ENCODE measurements at regions not wholly inside any gene's neighbourhood (a gene's known extent, or its start where the extent isn't known, plus 50 kb on each side); places are given as distances from the start of the nearest gene placed in this dataset.

GRCh38 chr2:118349365-118349764 lies 261.1 kb downstream of the INSIG2 start:
- Histone ChIP-seq H3K27me3 (ENCODE audit: insufficient read depth, insufficient read length) (no peaks in the 10 kb centered on the region), H3K4me1 (ENCODE audit: insufficient read depth, insufficient read length) (no peaks in the 10 kb centered on the region), H3K9ac (ENCODE audit: insufficient read length, low read depth) (no peak overlapping the region), H3K9me3 (ENCODE audit: insufficient read depth, low read length) (no peaks in the 10 kb centered on the region), H3K4me3 (ENCODE audit: insufficient read length, low read depth) (no peak overlapping the region), H3K36me3 (ENCODE audit: insufficient read depth, insufficient read length, low read length) (no peaks in the 10 kb centered on the region)
- no peak for DNase-seq (ENCODE audit: low read depth, low spot score)
- TF ChIP-seq ZNF274 (IDR thresholded peaks at IDR 0.05; ENCODE audit: low read depth, low read length) (no peak), SUZ12 (IDR thresholded peaks at IDR 0.05; ENCODE audit: extremely low read depth, insufficient read depth, insufficient read length) (no peak), YY1 (IDR thresholded peaks at IDR 0.05; ENCODE audit: insufficient read depth, insufficient read length) (no peak)

DNA sequence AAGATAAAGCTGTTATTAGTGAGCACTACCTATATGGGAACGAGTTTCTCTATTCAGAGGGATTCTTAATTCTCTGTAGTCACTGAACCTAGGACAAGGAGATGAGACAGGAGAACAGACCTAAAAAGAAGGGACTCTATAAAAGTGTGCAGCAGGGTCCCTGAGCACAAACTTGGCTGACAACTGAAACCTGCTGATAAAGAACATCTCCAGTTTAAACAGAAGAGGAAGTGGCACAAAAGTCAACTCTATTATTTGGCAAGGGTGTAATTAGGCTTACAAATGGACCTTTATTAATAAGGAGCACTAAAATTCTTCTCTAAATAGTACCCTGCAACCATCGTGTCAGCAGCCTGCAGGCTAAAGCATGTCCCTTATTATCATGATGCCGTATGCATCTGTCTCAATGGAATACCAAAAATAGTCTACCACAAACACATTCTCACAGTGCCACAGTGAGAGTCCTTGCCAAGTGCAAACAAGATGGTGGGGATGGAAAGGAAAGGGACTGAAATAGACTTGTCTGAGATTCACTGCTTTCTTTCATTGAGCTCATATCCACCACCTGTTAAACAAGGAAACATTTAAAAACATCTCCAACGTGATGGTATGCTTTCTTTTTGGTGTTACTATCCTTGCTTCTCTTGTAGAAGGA lies 260.2 kb downstream of the INSIG2 start:
- Histone ChIP-seq H3K36me3 (ENCODE audit: insufficient read depth, insufficient read length, low read length) (no peaks in the 10 kb centered on the region), H3K9ac (ENCODE audit: insufficient read length, low read depth) (no peak overlapping the region), H3K27me3 (ENCODE audit: insufficient read depth, insufficient read length) (no peaks in the 10 kb centered on the region), H3K4me3 (ENCODE audit: insufficient read length, low read depth) (no peak overlapping the region), H3K4me1 (ENCODE audit: insufficient read depth, insufficient read length) (no peaks in the 10 kb centered on the region), H3K9me3 (ENCODE audit: insufficient read depth, low read length) (no peaks in the 10 kb centered on the region)
- TF ChIP-seq YY1 (IDR thresholded peaks at IDR 0.05; ENCODE audit: insufficient read depth, insufficient read length) (no peak), SUZ12 (IDR thresholded peaks at IDR 0.05; ENCODE audit: extremely low read depth, insufficient read depth, insufficient read length) (no peak), ZNF274 (IDR thresholded peaks at IDR 0.05; ENCODE audit: low read depth, low read length) (no peak)
- no peak for DNase-seq (ENCODE audit: low read depth, low spot score)

GRCh38 chr2:118345465-118345864 lies 257.2 kb downstream of the INSIG2 start:
- DNase-seq (ENCODE audit: low read depth, low spot score), result no peak
- H3K36me3 ChIP-seq (ENCODE audit: insufficient read depth, insufficient read length, low read length), result no peaks in the 10 kb centered on the region
- TF ChIP-seq SUZ12 (IDR thresholded peaks at IDR 0.05; ENCODE audit: extremely low read depth, insufficient read depth, insufficient read length), result no peak
- TF ChIP-seq ZNF274 (IDR thresholded peaks at IDR 0.05; ENCODE audit: low read depth, low read length), result no peak
- no peak for TF ChIP-seq YY1 (IDR thresholded peaks at IDR 0.05; ENCODE audit: insufficient read depth, insufficient read length)
- no peaks in the 10 kb centered on the region for H3K4me1 ChIP-seq (ENCODE audit: insufficient read depth, insufficient read length)
- no peak overlapping the region for H3K9ac ChIP-seq (ENCODE audit: insufficient read length, low read depth)
- no peaks in the 10 kb centered on the region for H3K27me3 ChIP-seq (ENCODE audit: insufficient read depth, insufficient read length)
- H3K4me3 ChIP-seq (ENCODE audit: insufficient read length, low read depth), result no peak overlapping the region
- no peaks in the 10 kb centered on the region for H3K9me3 ChIP-seq (ENCODE audit: insufficient read depth, low read length)

DNA sequence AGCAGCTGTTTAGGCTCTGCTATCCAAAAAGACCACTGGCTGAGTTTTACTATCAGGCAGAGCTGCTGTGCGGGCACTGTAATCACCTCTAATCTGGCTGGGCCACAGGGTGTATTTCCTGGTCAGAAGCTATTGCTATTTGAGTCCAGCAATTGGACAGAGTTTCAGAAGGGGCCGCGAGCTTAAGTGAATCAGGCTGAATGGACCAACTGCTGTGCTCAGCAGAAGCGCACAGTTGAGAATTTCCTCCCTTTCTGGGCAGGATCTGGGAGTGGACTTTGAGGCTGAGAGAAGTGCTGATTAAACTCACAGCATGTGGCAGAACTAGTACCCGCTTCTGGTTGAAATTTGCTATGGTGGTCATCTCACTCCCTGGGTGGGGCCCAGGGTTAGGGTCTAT lies 251.8 kb downstream of the INSIG2 start:
- Histone ChIP-seq H3K27me3 (ENCODE audit: insufficient read depth, insufficient read length) (no peaks in the 10 kb centered on the region), H3K4me1 (ENCODE audit: insufficient read depth, insufficient read length) (no peaks in the 10 kb centered on the region), H3K9me3 (ENCODE audit: insufficient read depth, low read length) (no peaks in the 10 kb centered on the region), H3K36me3 (ENCODE audit: insufficient read depth, insufficient read length, low read length) (no peaks in the 10 kb centered on the region), H3K4me3 (ENCODE audit: insufficient read length, low read depth) (no peak overlapping the region), H3K9ac (ENCODE audit: insufficient read length, low read depth) (no peak overlapping the region)
- DNase-seq (ENCODE audit: low read depth, low spot score), result no peak
- TF ChIP-seq ZNF274 (IDR thresholded peaks at IDR 0.05; ENCODE audit: low read depth, low read length) (no peak), YY1 (IDR thresholded peaks at IDR 0.05; ENCODE audit: insufficient read depth, insufficient read length) (no peak), SUZ12 (IDR thresholded peaks at IDR 0.05; ENCODE audit: extremely low read depth, insufficient read depth, insufficient read length) (no peak)

- Histone ChIP-seq H3K4me3 (ENCODE audit: insufficient read length, low read depth) (no peak overlapping the region), H3K9ac (ENCODE audit: insufficient read length, low read depth) (no peak overlapping the region), H3K36me3 (ENCODE audit: insufficient read depth, insufficient read length, low read length) (no peaks in the 10 kb centered on the region), H3K4me1 (ENCODE audit: insufficient read depth, insufficient read length) (no peaks in the 10 kb centered on the region), H3K27me3 (ENCODE audit: insufficient read depth, insufficient read length) (no peaks in the 10 kb centered on the region), H3K9me3 (ENCODE audit: insufficient read depth, low read length) (no peaks in the 10 kb centered on the region)
- DNase-seq (ENCODE audit: low read depth, low spot score), result no peak
- no peak for TF ChIP-seq YY1 (IDR thresholded peaks at IDR 0.05; ENCODE audit: insufficient read depth, insufficient read length)
- TF ChIP-seq ZNF274 (IDR thresholded peaks at IDR 0.05; ENCODE audit: low read depth, low read length), result no peak
- no peak for TF ChIP-seq SUZ12 (IDR thresholded peaks at IDR 0.05; ENCODE audit: extremely low read depth, insufficient read depth, insufficient read length)
Observed at GRCh38 chr2:118339386-118339785, 251.1 kb downstream of the INSIG2 start.

- Histone ChIP-seq H3K4me3 (ENCODE audit: insufficient read length, low read depth) (no peak overlapping the region), H3K36me3 (ENCODE audit: insufficient read depth, insufficient read length, low read length) (no peaks in the 10 kb centered on the region), H3K9ac (ENCODE audit: insufficient read length, low read depth) (no peak overlapping the region), H3K27me3 (ENCODE audit: insufficient read depth, insufficient read length) (no peaks in the 10 kb centered on the region), H3K9me3 (ENCODE audit: insufficient read depth, low read length) (no peaks in the 10 kb centered on the region), H3K4me1 (ENCODE audit: insufficient read depth, insufficient read length) (no peaks in the 10 kb centered on the region)
- DNase-seq (ENCODE audit: low read depth, low spot score), result no peak
- TF ChIP-seq ZNF274 (IDR thresholded peaks at IDR 0.05; ENCODE audit: low read depth, low read length), result no peak
- TF ChIP-seq SUZ12 (IDR thresholded peaks at IDR 0.05; ENCODE audit: extremely low read depth, insufficient read depth, insufficient read length), result no peak
- TF ChIP-seq YY1 (IDR thresholded peaks at IDR 0.05; ENCODE audit: insufficient read depth, insufficient read length), result no peak
Observed at GRCh38 chr2:118333664-118334063, 245.4 kb downstream of the INSIG2 start.

GRCh38 chr2:118325321-118325955 lies 237.2 kb downstream of the INSIG2 start:
- H3K36me3 ChIP-seq (ENCODE audit: insufficient read depth, insufficient read length, low read length), result no peaks in the 10 kb centered on the region
- TF ChIP-seq ZNF274 (IDR thresholded peaks at IDR 0.05; ENCODE audit: low read depth, low read length) (no peak), YY1 (IDR thresholded peaks at IDR 0.05; ENCODE audit: insufficient read depth, insufficient read length) (no peak), SUZ12 (IDR thresholded peaks at IDR 0.05; ENCODE audit: extremely low read depth, insufficient read depth, insufficient read length) (no peak)
- no peaks in the 10 kb centered on the region for H3K27me3 ChIP-seq (ENCODE audit: insufficient read depth, insufficient read length)
- no peaks in the 10 kb centered on the region for H3K9me3 ChIP-seq (ENCODE audit: insufficient read depth, low read length)
- no peak overlapping the region for H3K9ac ChIP-seq (ENCODE audit: insufficient read length, low read depth)
- H3K4me3 ChIP-seq (ENCODE audit: insufficient read length, low read depth), result no peak overlapping the region
- no peaks in the 10 kb centered on the region for H3K4me1 ChIP-seq (ENCODE audit: insufficient read depth, insufficient read length)
- no peak for DNase-seq (ENCODE audit: low read depth, low spot score)

Data from NT2/D1 (cell line).